ENCODE measurements at regions not wholly inside any gene's neighbourhood (a gene's known extent, or its start where the extent isn't known, plus 50 kb on each side); places are given as distances from the start of the nearest gene placed in this dataset.

DNA sequence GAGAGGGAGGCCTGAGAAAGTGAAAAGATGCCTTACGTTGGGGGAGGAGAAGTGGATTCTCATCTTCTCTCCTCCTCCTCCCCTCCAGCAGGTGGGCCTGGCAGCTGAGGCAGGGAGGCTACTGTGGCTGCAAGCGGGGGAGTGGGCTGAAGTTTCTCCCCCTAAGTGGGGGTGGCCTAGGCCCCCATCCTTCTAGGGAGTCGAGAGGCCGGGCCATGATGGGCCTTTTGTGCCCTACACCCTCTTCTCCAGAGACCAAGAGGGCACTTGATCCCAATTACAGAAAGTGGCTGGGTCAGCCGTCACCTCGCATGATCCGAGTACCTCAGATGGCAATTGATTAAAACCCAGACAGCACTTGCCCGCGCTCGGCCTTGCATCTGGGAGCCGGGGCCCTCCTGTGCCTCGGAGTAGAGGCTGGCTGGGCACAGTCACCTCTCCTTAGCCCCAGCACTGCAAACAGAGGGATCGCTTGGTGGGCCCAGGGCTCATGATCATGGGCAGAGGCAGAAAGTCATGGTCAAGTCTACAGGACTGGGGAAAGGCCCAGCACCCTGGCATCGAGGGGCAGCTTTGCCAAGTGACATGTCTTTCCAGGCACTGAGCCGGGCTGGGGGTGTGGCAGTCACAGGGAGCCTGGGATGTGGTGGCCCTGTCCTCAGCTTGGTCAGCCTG, 78.3 kb downstream of the IRX5 start:
- TF ChIP-seq CTCF (IDR thresholded peaks at IDR 0.05), result no peak
- TF ChIP-seq POLR2AphosphoS5 (IDR thresholded peaks at IDR 0.05), result no peak
- no peak for TF ChIP-seq POLR2A (IDR thresholded peaks at IDR 0.05)
